NCI-H1930 (cell line): ENCODE measurements at regions not wholly inside any gene's neighbourhood (a gene's known extent, or its start where the extent isn't known, plus 50 kb on each side); places are given as distances from the start of the nearest gene placed in this dataset.
"Not testable (repeated sequence)": the region's sequence is repeated elsewhere in the genome, so short reads cannot be mapped to it uniquely, and the experiment has no call there.

Experiments used
- DNase-seq, 2 experiments: peaks; one replicate each; lab custom pipeline; 2025; lab: John Stamatoyannopoulos, UW

DNA sequence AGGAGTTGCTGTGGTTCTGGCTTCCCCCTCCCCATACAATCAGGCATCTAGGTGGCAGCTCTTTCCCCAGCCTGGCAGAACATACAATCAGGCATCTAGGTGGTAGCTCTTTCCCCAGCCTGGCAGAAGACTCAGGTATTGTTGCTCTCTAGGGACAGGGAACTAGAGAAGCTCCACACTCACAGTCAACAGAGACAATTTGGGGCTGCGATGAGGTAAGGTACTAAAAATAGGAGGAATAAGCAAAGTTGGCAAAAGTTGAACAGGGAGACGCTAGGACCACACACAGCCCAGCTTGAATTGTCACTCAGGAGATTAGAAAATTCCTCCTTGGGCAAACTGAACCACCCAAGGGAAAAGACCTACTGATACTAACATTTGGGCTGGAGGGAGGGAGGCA lies 315.5 kb upstream of the CDH5 start:
- no peak for DNase-seq

DNA sequence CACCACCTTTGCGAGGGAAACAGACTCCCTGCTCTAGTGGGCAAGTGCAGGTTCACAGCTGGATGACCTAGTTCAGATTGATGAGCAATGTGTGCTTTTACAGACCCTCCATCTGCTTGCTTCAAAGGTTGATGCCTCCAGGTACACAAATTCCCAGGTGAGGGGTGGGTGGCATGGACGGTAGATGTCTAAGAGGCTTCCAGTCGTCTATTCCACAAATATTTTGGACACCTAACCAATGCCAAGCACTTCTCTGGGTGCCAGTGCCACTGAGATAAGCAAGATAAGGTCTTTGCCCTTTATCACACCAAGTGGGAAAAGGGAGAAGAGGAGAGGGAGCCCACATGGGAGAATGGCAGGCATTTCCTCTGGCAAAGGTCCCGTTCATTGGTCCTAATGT lies 316.6 kb upstream of the CDH5 start:
- no peak for DNase-seq

DNA sequence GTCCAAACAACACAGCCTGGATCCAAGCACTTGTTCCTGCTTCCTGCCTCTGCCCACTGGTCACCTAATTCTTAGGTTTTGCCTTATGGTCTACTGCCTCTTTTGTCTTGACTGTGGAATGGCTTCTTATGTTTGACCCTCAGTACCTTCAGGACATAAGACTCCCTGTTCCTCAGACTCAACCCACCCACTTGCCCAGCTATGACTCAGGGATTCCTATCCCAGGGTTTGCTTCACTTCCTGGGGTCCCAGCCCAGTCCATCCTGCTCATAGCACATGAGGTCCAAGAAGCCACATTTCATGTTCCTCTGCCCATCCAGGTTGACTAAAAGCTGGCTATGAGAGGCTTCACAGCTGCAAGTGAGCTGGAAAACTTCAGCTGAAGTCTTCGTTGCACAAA lies 320.9 kb upstream of the CDH5 start:
- DNase-seq = no peak

DNA sequence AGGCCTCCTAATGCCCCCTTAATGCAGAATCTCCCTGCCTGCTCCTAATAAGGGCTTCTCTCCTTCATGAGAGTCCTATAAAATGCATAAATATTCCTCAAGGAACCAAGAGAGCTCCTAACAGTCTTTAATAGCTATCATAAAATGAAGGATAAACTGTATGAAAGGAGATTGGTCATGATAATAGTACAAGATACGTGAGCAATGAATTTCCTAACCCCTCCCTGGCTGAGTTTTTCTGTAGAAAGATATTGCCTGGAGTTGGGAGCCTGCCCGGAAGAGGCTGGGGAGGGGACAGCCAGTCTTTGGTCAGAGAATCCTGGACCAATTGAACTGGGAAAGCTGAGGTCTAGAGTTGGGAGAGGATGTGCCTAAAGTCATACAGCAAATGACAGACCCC lies 321.9 kb upstream of the CDH5 start:
- DNase-seq = no peak

DNA sequence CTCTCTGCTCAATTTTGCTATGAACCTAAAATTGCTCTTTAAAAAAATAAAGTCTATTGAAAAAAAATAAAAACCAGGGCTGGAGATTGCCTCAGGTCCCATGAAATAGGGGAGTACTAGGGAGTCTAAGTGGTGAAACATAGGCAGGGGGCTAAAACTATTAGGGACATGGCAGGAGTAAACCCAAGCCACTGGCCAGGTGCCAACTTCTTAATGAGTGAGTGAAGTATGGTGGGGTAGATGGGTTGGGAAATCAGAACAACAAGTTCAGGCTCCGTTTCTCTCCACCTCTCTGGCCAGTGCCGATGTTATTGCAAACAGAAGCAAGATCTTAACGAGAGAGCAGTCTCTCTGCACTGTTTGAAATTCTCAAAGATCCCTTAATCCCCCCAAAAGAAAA lies 322.4 kb upstream of the CDH5 start:
- no peak for DNase-seq

DNA sequence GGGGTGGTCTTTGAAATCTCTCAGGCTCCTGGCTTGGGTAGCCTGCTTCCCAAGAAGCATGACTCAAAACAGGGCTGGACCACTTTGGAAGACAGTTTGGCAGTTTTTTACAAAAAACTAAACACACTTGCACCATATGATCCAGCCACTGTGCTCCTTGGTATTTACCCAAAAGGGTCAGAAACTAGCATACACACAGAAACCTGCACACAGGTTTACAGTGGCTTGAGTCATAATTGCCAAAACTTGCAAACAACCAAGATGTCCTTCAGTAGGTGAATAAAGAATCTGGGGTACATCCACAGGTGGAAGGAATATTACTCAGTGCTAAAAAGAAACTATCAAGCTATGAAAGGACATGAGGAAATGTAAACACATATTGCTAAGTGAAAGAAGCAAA lies 323.2 kb upstream of the CDH5 start:
- DNase-seq = no peak

DNA sequence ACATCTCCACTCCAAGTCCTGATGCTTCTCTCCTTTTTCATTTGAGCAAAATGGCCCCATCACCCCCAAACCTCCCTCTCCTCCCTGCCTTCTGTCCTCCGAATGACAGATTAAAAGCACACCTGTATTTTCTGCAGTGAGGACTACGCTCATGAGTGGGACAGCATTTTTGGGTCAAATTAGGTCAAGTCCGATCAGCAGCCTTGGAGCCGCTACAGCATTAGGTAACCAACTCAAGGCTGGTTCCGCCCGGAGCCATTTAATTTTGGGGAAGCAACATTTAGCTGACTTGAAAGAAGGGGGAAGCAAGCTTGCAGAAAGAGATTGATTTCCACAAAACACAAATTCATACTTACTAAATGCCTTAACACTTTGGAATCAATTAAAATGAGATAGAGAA lies 324.1 kb upstream of the CDH5 start:
- no peak for DNase-seq

DNA sequence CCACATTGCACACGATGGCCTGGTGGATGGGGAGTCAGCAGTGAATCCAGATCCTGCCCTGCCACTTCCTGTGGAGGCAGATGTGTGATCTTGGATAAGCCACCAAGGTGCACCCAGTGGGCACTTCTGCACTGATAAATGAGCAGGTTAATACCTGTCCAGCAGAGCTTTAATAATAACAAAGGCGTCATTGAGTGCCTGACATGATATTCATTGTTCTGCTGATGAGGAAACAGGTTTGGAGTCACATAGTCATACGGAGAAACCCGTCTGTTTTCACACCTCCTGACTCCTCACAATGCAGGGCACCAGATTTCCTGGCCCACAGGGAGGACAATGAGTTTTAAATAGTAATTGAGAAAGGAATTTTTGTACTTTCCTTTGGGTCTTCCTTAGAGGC lies 324.6 kb upstream of the CDH5 start:
- DNase-seq = no peak

DNA sequence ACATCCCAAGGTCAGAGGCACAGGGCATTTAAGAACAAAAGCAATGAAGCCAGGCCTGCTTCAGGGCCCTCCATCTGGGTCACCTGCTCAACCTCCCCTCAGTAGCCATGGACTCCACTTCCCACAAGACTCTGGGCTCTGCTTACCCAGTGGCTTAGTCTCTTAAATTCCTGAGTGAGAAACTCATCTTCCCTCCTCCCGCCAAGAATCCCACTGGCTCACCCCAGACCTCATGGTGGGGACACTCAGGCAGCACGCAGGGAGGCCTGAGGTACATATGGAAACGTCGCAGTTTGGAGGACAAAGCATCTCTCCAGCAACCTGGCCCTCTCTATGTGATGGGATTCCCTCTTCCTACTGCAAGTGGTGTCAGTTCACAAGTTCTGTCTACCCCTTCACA lies 326.7 kb upstream of the CDH5 start:
- no peak for DNase-seq

DNA sequence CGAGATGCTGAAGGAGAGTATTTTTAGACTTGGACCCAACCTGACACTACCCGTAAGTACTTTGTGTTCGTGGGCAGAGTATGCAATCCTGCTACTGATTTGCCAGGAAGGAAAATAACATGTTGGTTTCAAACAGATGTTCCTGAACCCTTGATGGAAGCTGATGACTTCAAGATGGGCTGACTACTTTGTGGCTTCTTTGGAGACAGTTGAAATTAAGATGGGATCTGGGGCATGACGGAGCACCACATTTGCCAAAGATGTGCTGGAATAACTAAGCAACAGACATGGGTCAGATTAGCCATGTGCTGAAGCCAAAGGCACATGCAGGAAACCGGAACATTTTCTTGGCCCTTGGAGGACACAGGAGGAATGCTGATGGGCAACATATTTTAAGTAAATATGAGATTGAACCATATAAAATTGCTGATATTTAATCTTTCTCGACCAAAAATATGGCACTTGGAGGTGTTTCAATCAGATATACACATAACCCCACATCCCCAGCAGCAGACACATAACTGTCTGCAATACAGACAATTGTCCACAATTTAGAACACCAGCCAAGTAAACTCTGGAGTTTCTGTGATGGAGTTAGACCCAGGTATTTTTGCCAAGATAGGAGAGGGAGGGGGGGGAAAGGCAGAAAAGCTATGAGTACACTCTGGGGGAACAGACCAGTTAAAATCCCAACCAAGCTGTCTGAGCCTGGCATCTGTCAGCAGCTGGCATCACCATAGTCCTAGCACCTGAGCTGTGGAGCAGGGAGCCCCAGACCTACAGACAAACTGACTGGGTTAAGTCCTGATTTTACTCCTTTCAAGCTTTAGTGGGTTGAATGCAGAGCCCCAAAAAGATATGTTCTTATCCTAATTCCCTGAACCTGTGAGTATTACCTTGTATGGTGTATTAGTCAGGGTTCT lies 329.4 kb upstream of the CDH5 start:
- no peak for DNase-seq

DNA sequence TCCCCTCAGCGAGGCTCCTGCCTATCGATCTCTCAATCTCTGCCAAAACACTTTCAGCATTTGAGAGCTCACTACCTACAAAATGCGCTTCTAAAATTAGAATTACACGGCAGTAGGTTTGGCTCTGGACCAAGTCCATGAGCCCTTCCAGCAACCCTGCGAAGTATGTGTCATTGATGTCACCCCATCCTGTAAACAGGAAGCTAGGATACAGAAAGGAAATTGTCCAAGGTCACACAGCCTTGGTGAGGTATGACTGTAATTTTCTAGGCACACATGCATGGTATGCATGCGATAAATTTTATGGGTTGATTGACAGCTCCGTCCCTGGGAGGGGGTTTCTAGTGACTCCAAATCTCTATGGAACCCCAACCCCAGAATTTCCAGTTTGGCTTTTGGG lies 330.3 kb upstream of the CDH5 start:
- no peak for DNase-seq

DNA sequence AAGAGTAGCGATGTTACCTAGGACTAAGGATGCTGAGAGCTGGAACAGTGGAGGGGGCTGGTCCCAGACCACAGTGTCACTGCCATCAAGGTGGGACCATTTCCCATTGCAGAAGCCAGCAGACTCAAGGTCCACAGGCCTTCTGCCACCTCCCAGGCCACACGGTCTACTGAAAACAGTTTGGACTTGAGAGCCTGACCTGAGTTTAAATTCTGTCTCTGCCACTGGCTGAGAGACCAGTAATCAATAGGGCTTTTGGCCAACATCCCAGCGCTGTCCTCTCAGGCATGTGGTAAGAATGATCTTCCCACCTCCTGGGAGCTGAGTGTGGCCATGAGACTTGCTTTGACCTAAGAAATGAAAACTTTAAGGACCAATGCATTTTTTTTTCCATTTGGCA lies 331.4 kb upstream of the CDH5 start:
- no peak for DNase-seq

DNA sequence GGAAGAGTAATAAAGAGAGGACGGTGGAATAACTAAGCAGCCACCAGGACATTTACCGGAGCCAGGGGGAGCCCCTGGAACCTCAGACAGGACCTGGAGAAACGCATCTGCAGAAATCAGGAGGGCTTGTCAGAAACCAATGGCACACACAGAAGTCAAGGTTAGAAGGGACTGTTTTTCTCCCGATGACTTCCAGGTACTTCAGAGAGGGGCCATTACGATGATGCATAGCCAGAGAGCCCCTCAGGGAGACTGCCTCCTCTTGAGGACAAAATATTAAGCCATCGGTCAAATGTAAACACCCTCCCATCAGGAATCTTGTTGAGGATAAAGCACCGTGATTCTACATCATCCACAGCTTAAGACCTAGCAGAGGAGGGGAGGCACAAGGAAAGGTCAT lies 333.6 kb upstream of the CDH5 start:
- DNase-seq = no peak

DNA sequence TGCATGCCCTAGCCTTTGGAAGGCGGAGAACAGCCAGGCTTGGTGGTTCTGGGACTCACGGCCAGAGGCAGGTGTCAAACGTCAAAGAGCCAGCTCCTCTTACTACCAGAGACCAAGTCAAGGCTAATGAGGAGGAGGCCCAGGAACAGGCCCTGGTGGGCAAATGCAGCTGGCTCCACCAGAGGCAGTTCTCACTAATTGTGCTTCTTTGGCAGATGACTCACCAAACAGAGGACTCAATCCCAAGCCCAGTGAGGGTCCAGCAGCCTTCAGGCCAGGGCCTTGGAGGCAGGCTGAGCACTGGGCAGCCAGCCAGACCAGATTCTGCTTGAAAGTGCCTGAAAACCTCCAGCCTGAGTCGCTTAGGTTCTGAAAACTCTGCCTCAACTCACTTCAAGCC lies 336.5 kb upstream of the CDH5 start:
- no peak for DNase-seq

DNA sequence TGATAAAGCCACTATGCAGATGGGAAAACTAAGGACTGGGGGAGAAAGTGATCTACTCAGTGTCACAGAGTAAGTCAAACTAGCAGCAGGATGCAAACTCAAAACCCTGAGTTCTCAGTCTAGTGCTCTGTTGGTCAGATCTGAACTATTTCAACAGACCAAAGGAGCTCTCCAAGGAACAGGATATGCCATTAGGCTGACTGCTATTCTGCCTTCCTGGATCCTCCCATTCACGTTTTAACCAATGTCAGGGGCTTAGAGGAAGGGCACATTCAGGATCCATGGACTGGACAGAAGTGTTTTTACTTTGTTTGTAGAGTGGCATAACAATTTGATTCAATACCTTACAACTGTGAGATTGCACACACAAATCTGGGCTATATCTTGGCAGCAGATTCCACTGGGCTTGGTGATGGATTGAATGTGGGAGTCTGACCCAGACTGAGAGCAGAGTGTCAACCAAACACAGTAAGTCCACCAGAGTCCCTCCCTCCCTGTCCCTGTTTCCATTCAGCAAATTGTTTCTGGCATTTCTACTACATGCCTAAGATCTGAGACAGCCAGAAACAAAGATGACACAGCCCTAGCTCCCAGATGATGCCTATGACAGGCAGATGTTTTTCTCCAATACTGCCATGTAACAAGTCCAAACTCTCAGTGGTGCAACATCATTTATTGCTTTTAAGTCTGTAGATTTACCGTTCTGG lies 337.8 kb upstream of the CDH5 start:
- no peak for DNase-seq

DNA sequence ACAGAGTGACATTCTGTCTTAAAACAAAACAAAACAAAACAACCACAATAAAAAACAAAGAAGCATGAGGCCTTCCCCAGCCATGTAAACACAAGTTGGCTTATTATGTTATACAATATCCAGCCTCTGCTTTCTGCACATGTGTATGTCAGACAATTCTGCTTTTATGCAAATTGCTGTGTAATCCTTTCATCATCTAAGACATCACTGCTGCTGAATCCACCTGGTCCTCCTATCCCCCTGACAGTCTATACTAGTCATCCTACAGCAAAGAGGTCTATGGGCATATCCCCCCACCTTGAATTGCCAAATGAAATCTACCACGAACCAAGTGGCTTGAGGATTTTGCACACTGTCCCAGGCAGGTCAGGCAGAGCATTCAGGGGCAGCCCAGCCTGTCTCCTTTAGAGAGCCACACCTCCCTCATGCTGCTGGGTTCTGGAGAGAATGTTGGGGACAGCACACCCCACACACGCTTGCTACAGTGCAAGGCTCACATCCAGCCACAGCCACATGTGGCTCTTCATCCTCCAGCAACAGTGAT lies 339.6 kb upstream of the CDH5 start:
- no peak for DNase-seq

DNA sequence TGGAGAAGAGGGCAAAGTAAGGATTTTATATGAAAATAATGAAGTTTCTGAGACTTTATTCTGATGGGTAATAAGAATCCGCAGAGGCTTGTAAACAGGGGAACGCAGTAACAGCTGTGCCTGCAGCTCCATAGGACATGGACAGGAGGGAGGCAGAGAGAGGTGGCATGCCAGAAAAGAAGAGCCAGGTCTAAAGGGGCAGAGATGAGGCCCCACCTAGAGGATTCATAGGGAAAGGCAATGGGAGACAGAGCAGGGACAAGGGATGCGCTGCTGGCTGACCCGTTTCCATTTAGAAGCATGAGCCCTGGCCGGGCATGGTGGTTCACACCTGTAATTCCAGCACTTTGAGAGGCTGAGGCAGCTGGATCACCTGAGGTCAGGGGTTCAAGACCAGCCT lies 340.3 kb upstream of the CDH5 start:
- peak in 1 of 2 experiments; percentile 3 for DNase-seq

DNA sequence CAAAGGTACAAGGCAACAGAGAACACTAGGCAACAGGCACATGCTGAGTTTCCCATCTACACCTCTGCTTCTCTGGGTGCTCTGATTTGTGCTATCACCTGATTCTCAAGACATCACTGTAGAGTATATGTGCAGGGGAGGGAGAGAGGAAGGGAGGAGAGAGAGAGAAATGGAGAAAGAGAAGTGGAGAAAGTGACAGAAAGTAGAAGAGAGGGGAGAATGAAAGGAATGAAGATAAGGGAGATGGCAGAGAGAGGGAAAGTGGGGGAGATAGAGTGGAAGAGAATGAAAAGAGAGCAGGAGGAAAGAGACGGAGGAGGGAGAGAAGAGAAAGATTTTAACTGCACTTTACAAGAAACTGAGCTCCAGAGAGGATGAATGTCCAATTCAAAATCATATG lies 340.7 kb upstream of the CDH5 start:
- DNase-seq = no peak

DNA sequence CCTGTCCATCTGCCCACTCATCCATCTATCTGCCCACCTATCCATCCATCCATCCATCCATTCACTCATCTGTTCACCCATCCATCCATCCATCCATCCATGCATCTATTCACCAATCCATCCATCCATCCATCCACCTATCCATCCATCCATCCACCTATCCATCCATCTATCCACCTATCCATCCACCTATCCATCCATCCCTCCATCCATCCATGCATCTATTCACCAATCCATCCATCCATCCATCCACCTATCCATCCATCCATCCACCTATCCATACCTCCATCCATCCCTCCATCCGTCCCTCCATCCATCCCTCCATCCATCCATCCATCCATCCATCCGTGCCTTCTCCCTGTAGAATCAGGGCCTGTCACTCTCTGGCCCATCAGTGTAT lies 341.9 kb upstream of the CDH5 start:
- not testable (repeated sequence) for DNase-seq

DNA sequence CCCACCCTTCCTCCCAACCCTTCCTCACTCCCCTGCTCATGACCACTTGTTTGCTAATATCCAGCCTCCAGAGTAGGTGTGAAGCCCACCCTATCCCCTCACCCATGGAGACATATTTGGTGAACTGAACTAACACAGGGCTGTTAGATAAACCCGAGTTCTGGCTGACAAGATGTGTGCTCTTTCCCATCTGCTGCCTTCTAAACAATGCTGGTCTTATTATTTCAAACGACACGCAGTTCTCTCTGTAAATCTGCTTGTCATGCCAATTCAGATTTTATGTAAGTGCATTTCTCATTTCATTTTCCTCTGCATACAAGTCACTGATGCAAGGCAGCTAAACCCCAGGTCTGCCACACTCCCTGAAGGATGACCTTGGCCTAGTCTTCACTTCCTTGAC lies 343.0 kb upstream of the CDH5 start:
- no peak for DNase-seq

DNA sequence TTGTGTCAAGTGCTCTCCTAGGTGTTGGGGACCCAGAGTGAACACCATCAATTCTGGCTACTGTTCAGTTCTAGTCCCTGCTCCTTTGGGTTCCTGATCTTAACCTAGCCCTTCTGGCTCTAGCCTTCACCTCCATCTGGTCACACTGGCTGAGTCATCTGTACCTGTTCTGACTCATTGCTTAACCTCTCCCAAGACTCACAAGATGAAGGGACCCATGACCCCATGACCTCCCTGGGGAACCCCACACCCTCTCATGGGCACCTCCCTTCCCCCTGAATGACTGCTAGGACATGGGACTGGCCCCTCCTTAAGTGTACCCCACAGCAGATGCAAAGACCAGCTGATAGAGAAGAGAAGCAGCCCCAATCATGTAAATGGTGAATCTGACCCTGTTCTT lies 345.8 kb upstream of the CDH5 start:
- DNase-seq = no peak

DNA sequence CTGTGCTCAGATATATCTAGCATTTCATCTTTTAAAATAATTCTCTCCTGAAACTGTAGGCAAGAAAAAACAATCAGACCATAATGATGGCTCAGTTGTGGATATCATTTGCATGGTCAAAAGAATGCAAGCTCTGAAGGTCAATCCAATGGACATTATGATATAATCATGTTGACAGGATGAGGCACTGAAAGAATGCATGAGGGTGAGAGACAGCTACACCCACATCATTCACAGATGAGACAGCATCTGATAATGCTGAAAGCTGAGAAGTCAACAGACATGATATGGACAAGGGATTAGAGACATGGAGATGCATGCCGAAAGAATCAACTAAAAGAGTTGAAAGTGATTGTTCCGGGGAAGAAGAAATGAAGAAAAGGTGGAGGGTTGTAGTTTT lies 346.4 kb upstream of the CDH5 start:
- no peak for DNase-seq

DNA sequence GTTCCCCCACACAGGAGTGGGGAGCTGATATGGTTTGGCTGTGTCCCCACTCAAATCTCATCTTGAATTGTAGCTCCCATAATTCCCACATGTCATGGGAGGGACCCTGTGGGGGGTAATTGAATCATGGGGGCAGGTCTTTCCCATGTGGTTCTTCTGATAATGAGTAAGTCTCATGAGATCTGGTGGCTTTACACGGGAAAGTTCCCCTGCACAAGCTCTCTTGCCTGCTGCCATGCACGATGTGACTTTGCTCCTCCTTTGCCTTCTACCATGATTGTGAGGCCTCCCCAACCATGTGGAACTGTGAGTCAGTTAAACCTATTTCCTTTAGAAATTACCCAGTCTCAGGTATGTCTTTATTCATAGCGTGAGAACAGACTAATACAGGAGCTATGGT lies 347.0 kb upstream of the CDH5 start:
- not testable (repeated sequence) for DNase-seq
